ENCODE measurements at regions not wholly inside any gene's neighbourhood (a gene's known extent, or its start where the extent isn't known, plus 50 kb on each side); places are given as distances from the start of the nearest gene placed in this dataset.

- Mint-ChIP-seq H3K27ac (no peak overlapping the region), H3K4me1 (no peaks in the 10 kb centered on the region), H3K27me3 (no peaks in the 10 kb centered on the region), H3K9me3 (peaks cover 0 to 4% (median 0%) of the 10 kb centered on the region in 8 donors), H3K4me3 (no peak overlapping the region), H3K36me3 (no peaks in the 10 kb centered on the region)
- ChIA-PET CTCF (ENCODE audit: partially characterized antibody) (no interaction called here), POLR2A (ENCODE audit: partially characterized antibody) (no interaction called here)
- intact Hi-C loops (cut with micrococcal nuclease) = no loop called here
- no peak overlapping the region for H3K27ac ChIP-seq (ENCODE audit: low read depth, low read length)
- no peaks in the 10 kb centered on the region for H3K4me1 ChIP-seq (ENCODE audit: insufficient read depth, low read length)
- no peaks in the 10 kb centered on the region for H3K27me3 ChIP-seq (ENCODE audit: insufficient read depth, low read length)
- no peaks in the 10 kb centered on the region for H3K36me3 ChIP-seq (ENCODE audit: insufficient read depth, low read length)
- DNase-seq = no peak
- H3K9me3 ChIP-seq (ENCODE audit: control insufficient read depth in 1 of 2, low read length in 2 of 2) = no peaks in the 10 kb centered on the region
- H3K4me3 ChIP-seq (ENCODE audit: low read length in 2 of 2) = no peak overlapping the region
Measured at GRCh38 chr10:123295644-123296043, 141.4 kb downstream of the BUB3 start.

- no peaks in the 10 kb centered on the region for H3K27me3 Mint-ChIP-seq
- H3K36me3 ChIP-seq (ENCODE audit: insufficient read depth, low read length) = no peaks in the 10 kb centered on the region
- DNase-seq = no peak
- peaks cover 0 to 4% (median 0%) of the 10 kb centered on the region in 8 donors for H3K9me3 Mint-ChIP-seq
- POLR2A ChIA-PET (ENCODE audit: partially characterized antibody) = no interaction called here
- no peak overlapping the region for H3K27ac ChIP-seq (ENCODE audit: low read depth, low read length)
- no peak overlapping the region for H3K4me3 ChIP-seq (ENCODE audit: low read length in 2 of 2)
- no peaks in the 10 kb centered on the region for H3K9me3 ChIP-seq (ENCODE audit: control insufficient read depth in 1 of 2, low read length in 2 of 2)
- H3K36me3 Mint-ChIP-seq = no peaks in the 10 kb centered on the region
- no peak overlapping the region for H3K4me3 Mint-ChIP-seq
- no peak overlapping the region for H3K27ac Mint-ChIP-seq
- H3K4me1 Mint-ChIP-seq = no peaks in the 10 kb centered on the region
- H3K4me1 ChIP-seq (ENCODE audit: insufficient read depth, low read length) = no peaks in the 10 kb centered on the region
- CTCF ChIA-PET (ENCODE audit: partially characterized antibody) = no interaction called here
- intact Hi-C loops (cut with micrococcal nuclease) = no loop called here
- no peaks in the 10 kb centered on the region for H3K27me3 ChIP-seq (ENCODE audit: insufficient read depth, low read length)
Measured at GRCh38 chr10:123297175-123297574, 143.0 kb downstream of the BUB3 start.

GRCh38 chr10:123298583-123298982 is 144.4 kb downstream of the BUB3 start:
- no peak overlapping the region for H3K4me3 Mint-ChIP-seq
- intact Hi-C loops (cut with micrococcal nuclease) = no loop called here
- H3K4me1 Mint-ChIP-seq = no peaks in the 10 kb centered on the region
- peaks cover 0 to 7% (median 0%) of the 10 kb centered on the region in 8 donors for H3K9me3 Mint-ChIP-seq
- no peaks in the 10 kb centered on the region for H3K4me1 ChIP-seq (ENCODE audit: insufficient read depth, low read length)
- no peak overlapping the region for H3K4me3 ChIP-seq (ENCODE audit: low read length in 2 of 2)
- no peaks in the 10 kb centered on the region for H3K36me3 ChIP-seq (ENCODE audit: insufficient read depth, low read length)
- H3K27me3 ChIP-seq (ENCODE audit: insufficient read depth, low read length) = no peaks in the 10 kb centered on the region
- H3K27me3 Mint-ChIP-seq = no peaks in the 10 kb centered on the region
- ChIA-PET POLR2A (ENCODE audit: partially characterized antibody) (no interaction called here), CTCF (ENCODE audit: partially characterized antibody) (no interaction called here)
- no peaks in the 10 kb centered on the region for H3K36me3 Mint-ChIP-seq
- no peak overlapping the region for H3K27ac Mint-ChIP-seq
- no peak for DNase-seq
- H3K27ac ChIP-seq (ENCODE audit: low read depth, low read length) = no peak overlapping the region
- no peaks in the 10 kb centered on the region for H3K9me3 ChIP-seq (ENCODE audit: control insufficient read depth in 1 of 2, low read length in 2 of 2)

- Mint-ChIP-seq H3K27me3 (peaks cover 0 to 2% of the 10 kb centered on the region in 2 donors), H3K36me3 (no peaks in the 10 kb centered on the region), H3K9me3 (peaks cover 0 to 6% (median 0%) of the 10 kb centered on the region in 8 donors), H3K4me1 (no peaks in the 10 kb centered on the region), H3K4me3 (no peak overlapping the region), H3K27ac (no peak overlapping the region)
- no peak for DNase-seq
- Histone ChIP-seq H3K36me3 (ENCODE audit: insufficient read depth, low read length) (no peaks in the 10 kb centered on the region), H3K27me3 (ENCODE audit: insufficient read depth, low read length) (no peaks in the 10 kb centered on the region), H3K4me1 (ENCODE audit: insufficient read depth, low read length) (no peaks in the 10 kb centered on the region), H3K4me3 (ENCODE audit: low read length in 2 of 2) (no peak overlapping the region), H3K9me3 (ENCODE audit: control insufficient read depth in 1 of 2, low read length in 2 of 2) (no peaks in the 10 kb centered on the region), H3K27ac (ENCODE audit: low read depth, low read length) (no peak overlapping the region)
- ChIA-PET CTCF (ENCODE audit: partially characterized antibody) (no interaction called here), POLR2A (ENCODE audit: partially characterized antibody) (no interaction called here)
- intact Hi-C loops (cut with micrococcal nuclease) = no loop called here
Measured at GRCh38 chr10:123299598-123299997, 145.4 kb downstream of the BUB3 start.

GRCh38 chr10:123301077-123301857 is 147.1 kb downstream of the BUB3 start:
- no peaks in the 10 kb centered on the region for H3K27me3 ChIP-seq (ENCODE audit: insufficient read depth, low read length)
- CTCF ChIA-PET (ENCODE audit: partially characterized antibody) = interaction anchor here (0.9 kb wide), 1 partner anchor 9 kb away, joined by 3 read pairs; no protein-coding TSS in a partner anchor
- H3K27ac ChIP-seq (ENCODE audit: low read depth, low read length) = no peak overlapping the region
- POLR2A ChIA-PET (ENCODE audit: partially characterized antibody) = no interaction called here
- H3K36me3 ChIP-seq (ENCODE audit: insufficient read depth, low read length) = no peaks in the 10 kb centered on the region
- H3K4me1 Mint-ChIP-seq = no peaks in the 10 kb centered on the region
- no peaks in the 10 kb centered on the region for H3K36me3 Mint-ChIP-seq
- H3K4me3 Mint-ChIP-seq = no peak overlapping the region
- no peak overlapping the region for H3K4me3 ChIP-seq (ENCODE audit: low read length in 2 of 2)
- intact Hi-C loops (cut with micrococcal nuclease) = no loop called here
- no peaks in the 10 kb centered on the region for H3K9me3 ChIP-seq (ENCODE audit: control insufficient read depth in 1 of 2, low read length in 2 of 2)
- no peaks in the 10 kb centered on the region for H3K4me1 ChIP-seq (ENCODE audit: insufficient read depth, low read length)
- peaks cover 0 to 3% (median 0%) of the 10 kb centered on the region in 8 donors for H3K9me3 Mint-ChIP-seq
- no peak overlapping the region for H3K27ac Mint-ChIP-seq
- peaks cover 0 to 2% of the 10 kb centered on the region in 2 donors for H3K27me3 Mint-ChIP-seq
- no peak for DNase-seq

- Histone ChIP-seq H3K27me3 (ENCODE audit: insufficient read depth, low read length) (no peaks in the 10 kb centered on the region), H3K27ac (ENCODE audit: low read depth, low read length) (no peak overlapping the region), H3K36me3 (ENCODE audit: insufficient read depth, low read length) (no peaks in the 10 kb centered on the region), H3K9me3 (ENCODE audit: control insufficient read depth in 1 of 2, low read length in 2 of 2) (no peaks in the 10 kb centered on the region), H3K4me3 (ENCODE audit: low read length in 2 of 2) (no peak overlapping the region), H3K4me1 (ENCODE audit: insufficient read depth, low read length) (no peaks in the 10 kb centered on the region)
- Mint-ChIP-seq H3K4me1 (no peaks in the 10 kb centered on the region), H3K27me3 (peaks cover 0 to 2% of the 10 kb centered on the region in 2 donors), H3K36me3 (no peaks in the 10 kb centered on the region), H3K27ac (no peak overlapping the region), H3K4me3 (no peak overlapping the region), H3K9me3 (peaks cover 0 to 3% (median 0%) of the 10 kb centered on the region in 8 donors)
- DNase-seq = no peak
- CTCF ChIA-PET (ENCODE audit: partially characterized antibody) = no interaction called here
- POLR2A ChIA-PET (ENCODE audit: partially characterized antibody) = no interaction called here
- intact Hi-C loops (cut with micrococcal nuclease) = no loop called here
Measured at GRCh38 chr10:123303581-123304337, 149.6 kb downstream of the BUB3 start.

GRCh38 chr10:123305671-123306070 is 151.5 kb downstream of the BUB3 start:
- Mint-ChIP-seq H3K9me3 (peaks cover 0 to 3% (median 0%) of the 10 kb centered on the region in 8 donors), H3K27me3 (peaks cover 0 to 2% of the 10 kb centered on the region in 2 donors), H3K36me3 (no peaks in the 10 kb centered on the region), H3K27ac (no peak overlapping the region), H3K4me3 (no peak overlapping the region), H3K4me1 (no peaks in the 10 kb centered on the region)
- CTCF ChIA-PET (ENCODE audit: partially characterized antibody) = interaction anchor here (1.6 to 1.7 kb wide), 2 partner anchors 13 to 33 kb away, joined by 4 to 5 read pairs; no protein-coding TSS in a partner anchor
- POLR2A ChIA-PET (ENCODE audit: partially characterized antibody) = no interaction called here
- Histone ChIP-seq H3K27me3 (ENCODE audit: insufficient read depth, low read length) (no peaks in the 10 kb centered on the region), H3K36me3 (ENCODE audit: insufficient read depth, low read length) (no peaks in the 10 kb centered on the region), H3K4me3 (ENCODE audit: low read length in 2 of 2) (no peak overlapping the region), H3K27ac (ENCODE audit: low read depth, low read length) (no peak overlapping the region), H3K4me1 (ENCODE audit: insufficient read depth, low read length) (no peaks in the 10 kb centered on the region), H3K9me3 (ENCODE audit: control insufficient read depth in 1 of 2, low read length in 2 of 2) (no peaks in the 10 kb centered on the region)
- intact Hi-C loops (cut with micrococcal nuclease) = no loop called here
- DNase-seq = no peak
